ENCODE measurements at regions not wholly inside any gene's neighbourhood (a gene's known extent, or its start where the extent isn't known, plus 50 kb on each side); places are given as distances from the start of the nearest gene placed in this dataset.

DNA sequence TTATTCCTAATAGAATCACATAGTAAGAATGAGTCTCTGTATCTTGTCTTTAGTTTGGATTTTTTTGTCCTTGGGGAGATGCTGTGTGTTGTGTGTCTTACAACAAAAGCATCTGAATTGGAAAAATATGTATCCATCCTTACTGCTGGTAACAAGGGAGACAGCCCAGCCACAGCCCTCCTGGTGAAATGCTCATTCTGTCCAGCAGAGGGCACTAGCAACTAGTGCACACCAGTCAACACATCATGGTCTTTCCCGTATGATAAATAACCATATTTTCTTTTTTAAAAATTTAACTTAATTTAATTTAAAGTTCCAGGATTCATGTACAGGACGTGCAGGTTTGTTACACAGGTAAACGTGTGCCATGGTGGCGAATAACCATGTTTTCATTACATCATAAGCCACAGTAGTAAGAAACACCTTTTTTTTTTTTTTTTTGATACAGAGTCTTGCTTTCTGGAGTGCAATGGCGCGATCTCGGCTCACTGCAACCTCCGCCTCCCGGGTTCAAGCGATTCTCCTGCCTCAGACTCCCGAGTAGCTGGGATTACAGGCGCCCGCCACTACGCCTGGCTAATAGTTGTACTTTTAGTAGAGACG lies 245.1 kb downstream of the PTBP2 start:
- FAIRE-seq = no peak

DNA sequence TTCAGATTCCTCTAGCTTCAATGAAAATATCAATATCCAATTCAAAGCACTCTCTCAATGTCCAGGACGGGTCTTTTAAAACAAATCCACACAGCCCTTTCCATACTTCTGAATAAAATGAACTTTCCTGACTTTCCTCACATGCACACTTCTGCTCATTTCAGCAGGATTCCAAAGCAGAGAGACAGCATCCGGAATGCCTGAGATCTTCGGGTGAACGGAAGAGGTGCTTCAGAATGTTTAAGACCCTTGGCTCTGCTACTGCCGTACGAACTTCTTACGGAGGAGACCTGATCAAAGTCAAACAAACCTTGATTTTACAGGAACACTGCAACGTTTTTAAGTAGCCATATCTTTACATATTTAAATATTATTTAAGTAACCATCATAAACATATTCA lies 245.7 kb downstream of the PTBP2 start:
- FAIRE-seq = no peak

DNA sequence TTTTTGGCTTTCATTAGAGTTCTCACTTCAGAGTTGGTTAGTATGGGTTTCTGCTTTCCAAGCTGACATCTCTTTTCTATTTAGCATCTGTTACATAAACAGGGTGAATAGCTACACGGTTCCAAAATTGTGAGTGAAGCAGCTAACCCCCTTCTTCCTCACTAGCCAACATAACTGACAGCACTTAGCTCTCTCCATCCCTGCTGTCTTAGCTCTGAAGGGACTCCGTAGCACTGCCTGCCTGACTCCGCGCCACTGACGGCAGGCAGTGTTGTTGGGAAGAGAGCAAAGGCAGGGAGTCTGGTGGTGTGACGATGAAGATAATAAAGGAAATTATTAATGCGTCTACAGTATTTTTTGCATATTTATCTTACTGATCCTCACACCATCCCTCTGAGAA lies 247.0 kb downstream of the PTBP2 start:
- FAIRE-seq = no peak

DNA sequence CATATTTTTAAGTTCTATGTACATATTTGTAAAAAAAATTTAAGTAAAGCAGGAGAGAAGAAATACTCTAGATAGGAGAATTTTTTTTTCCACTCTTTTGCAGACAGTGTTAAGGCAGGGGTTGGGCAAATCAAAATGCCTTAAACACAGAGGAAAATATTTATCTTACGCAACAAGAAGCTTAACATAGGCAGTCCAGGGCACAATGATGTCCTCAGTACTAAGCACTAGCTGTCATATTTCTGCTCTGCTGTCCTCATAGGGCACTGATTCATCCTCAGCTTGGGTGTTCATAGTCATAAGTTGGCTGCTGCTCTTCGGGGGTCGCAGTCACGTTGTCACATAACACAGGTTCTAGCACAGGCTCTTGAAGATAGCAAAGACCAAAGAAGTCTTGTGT lies 247.4 kb downstream of the PTBP2 start:
- FAIRE-seq = no peak

DNA sequence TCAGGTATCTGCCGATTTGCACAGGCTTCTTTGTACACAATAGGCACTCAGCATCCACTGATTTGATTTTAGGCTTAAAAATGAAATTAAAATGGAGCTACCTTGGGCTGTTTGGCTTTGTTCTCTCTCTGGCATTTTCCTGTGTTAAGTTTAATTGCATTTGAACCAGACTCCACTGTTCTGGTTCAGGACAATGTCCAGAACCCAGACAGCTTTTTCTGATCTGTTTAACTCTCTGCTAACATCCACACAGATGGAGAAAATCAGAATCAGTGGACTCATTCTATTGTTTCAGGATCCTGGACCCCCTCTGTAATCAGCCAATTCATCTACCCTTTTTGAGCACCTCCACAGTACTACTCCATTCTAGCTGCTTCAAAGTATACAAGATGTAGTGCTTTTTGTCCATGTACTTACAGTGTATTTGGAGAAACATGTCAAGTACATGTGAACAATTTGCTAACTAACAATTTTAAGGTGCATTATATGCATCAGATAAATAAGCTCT lies 248.1 kb downstream of the PTBP2 start:
- FAIRE-seq = no peak

DNA sequence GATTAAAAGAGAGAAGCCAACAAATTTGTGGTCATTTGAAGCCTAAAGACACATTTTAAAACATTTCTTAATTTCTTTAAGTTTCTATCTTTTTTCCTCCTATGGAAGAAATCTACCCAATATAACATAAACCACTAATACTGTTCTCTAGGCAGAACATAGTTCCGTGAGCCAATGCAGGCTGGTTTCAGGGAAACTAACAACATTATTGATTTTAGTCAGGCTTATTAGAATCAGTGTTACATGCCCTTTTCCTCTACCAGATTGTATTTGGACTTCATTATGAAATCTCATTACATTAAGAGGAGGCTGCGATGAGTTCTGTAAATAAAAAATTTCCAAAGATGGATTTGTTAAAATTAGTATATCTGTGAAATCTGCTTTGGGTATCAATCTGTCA lies 249.9 kb downstream of the PTBP2 start:
- no peak for FAIRE-seq

DNA sequence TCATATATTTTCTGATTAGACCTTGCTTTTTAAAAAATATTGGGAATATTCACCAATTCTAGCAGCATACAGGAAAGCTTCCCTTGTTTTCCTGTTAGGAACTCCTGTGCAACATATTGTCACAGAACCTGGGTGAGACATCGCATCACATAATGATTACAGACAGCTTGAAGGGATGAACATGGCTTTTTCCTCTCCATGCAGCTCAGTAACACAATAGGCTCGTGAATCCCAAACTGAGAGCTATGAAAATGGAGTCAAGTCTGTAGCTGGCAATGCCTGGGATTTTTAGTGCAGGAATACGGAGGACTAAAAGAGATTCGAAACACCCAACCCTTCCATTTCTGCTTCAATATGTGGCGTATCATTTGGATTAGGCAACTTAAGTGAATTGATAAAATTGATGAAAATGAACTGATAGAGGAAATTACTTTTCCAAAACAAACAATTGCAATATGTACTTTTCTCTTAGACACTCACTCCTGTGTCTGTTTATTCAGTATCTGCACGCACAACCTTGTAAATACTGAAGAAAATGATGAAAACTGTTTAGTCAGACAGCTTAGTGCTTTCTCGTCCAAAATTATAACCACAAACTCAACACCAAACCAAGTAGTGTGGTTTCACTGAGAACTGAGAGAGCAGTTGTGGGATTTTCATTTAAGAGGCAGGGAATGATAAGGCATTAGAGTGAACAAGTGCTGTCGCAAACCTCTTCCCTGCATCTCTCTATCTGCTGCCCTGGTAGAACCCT lies 250.4 kb downstream of the PTBP2 start:
- FAIRE-seq = no peak

DNA sequence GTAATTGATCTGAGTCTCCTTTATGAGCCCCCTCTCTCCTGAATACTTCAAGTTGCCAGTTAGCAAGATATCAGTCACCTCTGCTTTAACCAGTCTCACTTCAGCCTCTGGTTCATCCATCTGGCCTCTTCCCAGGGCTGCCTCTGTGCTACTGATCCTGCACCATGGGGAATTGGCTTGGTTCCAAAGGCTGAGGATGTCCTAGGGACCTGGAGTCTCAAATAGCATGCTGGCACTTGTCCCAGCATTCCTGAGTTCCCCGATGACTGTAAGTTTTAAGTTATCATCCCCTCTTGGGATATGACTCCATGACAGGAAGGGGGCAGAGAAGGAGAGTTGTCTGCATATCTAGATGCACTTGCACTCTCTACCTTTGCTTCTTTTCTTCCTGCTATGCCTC lies 252.0 kb downstream of the PTBP2 start:
- no peak for FAIRE-seq

DNA sequence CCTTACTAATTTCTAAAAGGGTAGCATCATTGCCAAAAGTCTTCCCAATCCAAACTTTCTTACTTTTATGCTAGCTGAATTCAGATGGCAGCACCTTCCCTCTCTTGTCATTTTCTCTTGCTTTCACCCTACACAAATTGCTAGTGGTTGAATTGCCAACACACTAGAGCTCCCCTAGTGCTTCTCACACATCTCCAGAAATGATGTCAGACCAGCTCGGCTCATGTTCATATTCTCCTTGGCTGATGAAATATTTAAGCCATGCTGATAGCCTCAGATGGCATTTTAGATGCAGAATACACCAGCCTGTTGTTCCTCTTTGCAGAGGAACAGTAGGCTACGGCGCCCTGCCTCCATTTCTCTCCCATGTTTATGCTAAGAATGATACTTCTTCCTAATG lies 256.9 kb downstream of the PTBP2 start:
- FAIRE-seq = no peak

DNA sequence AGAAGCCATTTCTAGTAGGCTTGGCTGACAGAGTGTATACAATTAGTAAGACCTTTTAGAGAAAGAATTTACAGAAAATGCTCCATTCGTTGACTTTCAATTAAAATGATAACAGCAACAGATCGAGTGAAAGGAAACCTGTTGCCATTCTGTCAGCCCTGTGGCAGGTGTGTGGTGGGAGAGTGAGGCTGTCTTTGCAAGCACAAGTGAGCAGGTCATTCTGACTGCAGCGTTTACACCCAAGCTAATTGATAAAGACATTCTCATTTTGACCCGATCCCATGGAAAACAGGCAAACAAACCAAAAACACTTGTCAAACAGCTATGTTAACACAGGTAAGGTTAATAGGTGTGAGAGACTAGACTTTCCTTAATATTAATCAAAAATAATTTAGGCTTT lies 257.3 kb downstream of the PTBP2 start:
- no peak for FAIRE-seq

DNA sequence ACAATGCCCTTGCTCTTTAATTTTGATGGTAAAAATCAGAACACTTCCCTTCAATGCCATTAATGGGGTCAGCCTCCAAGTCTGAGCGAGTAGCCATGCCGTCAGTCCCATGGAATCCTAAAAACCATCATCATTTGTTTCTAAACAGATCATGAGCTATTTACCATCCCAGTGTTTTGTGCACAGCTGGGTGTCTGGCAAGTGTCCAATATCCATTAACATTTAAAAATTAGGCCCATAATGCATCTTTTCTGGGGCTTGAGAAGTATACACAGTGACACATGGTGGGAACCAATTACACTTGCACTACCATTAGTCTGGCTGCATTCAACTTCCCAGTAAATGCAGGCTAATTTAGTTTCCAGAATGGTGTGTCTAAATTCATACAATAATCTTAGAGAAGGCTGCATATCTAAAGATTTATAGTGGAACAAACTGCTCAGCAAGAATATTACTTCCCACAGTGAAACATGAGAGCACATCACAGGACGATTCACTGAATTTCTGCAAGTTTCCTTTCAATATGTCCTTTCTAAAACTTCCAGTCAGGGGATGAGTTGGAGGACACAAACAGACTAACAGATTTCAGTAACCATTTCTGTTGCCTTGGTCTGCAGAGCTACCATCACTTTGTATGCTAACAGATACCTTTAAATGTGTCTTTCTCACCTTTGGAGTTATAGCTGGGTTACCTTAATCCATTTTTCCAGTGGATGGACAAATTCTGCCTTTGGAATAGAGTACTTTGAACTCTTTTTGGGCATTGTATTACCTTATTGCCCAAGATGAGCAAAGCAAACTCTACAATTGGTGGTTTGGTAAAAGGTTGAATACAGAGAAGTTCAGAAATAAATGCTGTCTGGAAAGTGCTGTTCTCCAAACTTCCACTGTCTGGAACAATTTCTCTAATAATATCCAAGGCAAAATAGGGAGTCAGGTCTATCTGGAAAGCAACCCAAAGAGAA lies 258.0 kb downstream of the PTBP2 start:
- no peak for FAIRE-seq

DNA sequence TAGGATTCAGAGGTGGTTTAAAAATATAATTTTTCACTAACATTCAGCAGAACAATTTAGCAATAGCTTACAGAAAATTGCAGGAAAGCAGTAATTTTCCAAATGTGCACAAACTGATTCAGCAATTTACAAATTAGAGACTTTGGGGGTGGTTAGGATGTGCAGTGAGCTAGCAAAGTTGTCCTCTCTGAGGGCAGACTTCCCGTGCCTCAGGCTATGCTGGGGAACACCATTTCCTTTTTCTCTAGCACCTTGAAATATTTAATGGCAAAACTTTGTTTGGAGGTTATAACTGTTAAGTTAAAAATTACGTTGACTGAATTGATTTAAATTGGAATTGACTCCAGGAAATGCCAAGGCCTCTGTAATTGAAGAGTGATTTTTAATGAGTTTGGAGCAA lies 258.9 kb downstream of the PTBP2 start:
- no peak for FAIRE-seq

DNA sequence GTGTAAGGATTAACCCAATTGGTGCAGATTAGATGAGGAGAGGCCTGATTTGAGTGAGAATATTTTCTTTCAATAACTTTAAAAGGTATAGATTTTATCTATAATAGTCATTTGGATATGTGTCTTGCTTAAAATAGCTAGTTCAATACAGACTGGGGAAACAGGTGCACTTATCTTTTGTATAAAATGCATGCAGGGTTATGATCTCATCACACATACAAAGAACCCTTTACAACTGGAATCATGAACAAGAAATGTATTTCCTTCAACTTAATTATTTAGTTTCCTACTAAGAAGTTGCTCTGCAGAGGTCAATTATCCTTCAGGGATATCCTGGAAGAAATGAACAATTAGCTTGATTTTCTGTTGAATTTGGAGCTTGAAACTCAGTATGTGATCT lies 259.6 kb downstream of the PTBP2 start:
- FAIRE-seq = no peak

DNA sequence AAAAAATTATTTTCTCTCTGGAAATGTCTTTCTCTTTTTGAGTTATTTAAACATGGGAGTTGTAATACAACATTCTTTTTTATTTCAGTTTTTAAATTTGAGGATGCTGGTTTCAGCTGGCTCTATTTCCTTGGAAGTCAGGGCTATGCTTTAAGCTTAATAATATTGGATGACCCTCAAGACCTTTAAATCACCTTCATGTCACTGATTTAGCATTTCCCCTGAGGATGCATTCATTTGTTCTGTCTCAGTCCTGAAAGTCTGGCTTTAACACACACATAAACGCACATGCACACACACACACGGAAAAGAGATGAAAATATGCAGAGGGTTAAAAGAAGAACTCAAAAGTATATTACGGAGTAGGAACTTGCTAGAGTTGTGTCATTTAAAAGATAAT lies 260.5 kb downstream of the PTBP2 start:
- no peak for FAIRE-seq

DNA sequence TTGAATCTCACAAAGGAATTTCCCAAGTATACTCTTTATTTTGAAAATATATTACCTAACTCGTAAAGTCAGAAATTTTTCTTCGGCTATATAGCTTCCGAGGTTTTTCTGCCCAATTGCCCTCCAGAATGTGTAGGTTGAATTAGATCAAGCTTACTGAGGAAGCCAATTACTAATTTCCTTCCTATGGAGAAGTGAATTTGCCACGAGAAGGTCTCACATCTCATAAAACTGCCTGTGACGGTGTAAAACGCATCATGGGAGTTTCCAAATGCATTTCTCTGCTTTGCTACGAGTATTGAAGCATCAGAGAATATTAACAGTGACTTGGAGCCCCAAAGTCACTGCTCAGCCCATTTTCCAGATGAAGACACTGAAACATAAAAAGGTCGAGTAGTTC lies 262.3 kb downstream of the PTBP2 start:
- no peak for FAIRE-seq

DNA sequence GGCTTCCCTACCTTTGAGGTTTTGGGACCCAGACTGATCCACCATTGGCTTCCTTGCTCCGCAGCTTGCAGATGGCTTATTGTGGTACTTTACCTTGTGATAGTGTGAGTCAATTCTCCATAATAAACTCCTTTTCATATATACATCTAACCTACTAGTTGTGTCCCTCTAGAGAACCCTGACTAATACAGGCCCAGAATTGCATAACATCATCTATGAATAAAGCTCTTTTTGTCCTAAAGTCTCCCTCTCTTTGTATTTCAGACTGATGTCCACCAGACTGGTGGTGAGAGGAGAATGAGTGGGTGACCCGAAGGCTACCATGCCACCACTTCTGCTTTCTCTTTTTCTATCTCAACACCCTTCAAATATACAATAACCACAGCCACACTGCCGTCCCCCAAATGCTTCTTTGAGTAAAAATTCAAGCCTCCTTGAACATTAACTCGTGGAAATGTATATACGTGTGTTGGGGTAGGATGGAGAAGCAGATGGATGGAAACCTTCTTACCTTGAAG lies 265.7 kb downstream of the PTBP2 start:
- FAIRE-seq = no peak

DNA sequence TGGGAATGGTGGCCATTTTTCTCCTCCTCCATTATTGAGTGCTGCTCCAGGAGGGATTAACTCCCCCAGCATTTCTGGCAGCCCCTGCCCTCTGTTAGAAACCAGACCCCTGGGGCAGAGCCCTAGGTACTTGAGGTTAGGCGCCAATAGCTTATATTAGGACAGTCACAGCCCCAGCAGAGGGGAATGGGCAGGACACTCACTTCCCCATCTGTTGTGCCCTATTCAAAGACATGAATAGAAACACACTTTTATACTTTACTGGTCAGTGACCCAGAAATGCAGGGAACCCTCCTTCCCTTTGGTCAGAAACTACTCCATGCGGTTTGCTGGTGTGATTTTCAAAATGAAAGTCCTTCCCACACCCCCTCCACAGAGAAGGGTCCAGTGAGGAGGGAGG lies 267.7 kb downstream of the PTBP2 start:
- no peak for FAIRE-seq

DNA sequence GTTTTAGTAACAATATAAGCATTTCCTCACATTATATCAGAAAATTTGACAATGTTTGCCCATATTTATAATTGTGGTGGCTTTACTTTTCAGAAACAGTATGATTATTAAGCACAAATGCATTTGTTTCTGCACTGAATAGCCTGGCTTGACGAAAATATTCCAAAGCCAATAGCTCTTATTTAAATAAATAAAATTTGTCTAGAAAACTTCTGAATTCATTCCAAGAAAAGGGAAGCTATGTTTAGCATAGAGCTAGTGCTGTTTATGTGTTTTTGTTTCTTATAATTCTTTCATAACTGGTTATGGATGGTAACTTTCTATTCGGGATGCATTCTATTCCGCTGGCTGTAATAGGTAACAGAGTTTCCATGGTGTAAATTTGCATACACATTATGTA lies 268.6 kb downstream of the PTBP2 start:
- FAIRE-seq = no peak

DNA sequence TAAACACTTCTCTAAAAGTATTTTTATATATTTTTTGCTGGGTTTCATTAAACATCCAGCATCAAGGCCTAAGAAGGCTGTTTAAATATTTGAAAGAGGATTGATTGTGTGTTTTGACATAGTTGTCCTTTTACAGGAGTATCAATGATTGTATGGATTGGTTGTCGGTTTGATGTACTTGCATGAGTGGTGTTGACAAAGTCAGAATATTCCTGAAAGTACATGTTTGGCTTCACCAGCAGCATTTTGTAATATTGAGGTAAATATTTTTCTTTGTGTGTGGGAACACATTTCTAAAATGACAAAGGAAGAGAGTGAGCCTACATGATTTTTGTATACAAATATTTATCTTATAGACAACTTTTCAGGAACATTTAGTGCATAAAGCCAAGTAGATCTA lies 269.7 kb downstream of the PTBP2 start:
- FAIRE-seq = no peak

DNA sequence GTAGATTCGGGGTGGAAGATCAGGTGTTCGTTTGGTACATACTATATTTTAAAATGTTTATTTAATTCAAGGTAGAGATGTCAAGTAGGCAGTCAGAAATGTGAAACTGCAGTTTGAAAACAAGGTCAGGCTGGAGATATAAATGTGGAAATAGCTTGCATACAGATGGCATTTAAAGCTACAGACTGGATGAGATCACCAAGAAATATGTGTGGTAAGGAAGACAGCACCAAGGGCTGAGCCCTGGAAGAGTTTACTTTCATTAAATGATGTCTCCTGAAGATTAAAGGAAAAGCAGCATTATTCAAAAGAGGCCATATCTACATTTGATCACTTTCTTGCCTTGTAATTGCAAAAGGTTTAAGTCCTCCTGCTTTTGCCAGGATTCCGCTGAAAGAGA lies 271.3 kb downstream of the PTBP2 start:
- FAIRE-seq = no peak

DNA sequence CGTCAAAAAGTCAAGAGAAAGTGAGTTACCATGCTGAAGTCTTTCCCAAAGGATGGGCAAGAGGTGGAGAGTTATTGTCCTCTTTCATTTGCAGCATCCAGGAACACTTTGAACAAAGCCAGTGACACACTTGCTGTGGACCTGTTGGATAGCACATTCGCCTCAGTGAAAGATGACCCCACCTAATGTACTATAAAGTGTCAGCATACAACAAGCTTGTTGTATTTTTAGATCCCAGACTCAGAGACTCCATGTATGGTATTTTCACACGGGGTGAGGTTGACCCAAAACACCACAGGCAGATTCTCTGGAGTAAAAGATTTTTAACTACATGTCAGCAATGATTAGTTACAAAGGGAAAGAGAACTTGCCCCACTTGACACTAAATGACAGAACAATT lies 273.8 kb downstream of the PTBP2 start:
- no peak for FAIRE-seq

DNA sequence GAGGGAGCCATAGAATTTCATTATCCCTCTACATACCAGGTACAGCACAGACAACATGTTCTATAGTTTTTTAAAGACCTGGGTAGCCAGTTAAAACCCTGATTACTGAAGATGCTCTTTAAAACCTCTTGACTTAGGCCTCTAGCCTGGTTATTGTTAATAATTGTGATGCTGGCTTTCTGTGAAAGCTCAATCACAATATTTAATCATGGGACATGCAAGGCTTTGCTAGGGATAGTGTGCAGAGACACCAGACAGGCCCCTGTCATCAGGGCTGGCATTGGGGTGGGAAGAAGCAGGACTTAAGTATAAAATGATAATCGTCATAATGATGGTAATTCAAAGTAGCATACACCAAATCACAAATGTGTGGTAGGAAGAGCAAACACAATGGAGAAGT lies 274.4 kb downstream of the PTBP2 start:
- FAIRE-seq = no peak

DNA sequence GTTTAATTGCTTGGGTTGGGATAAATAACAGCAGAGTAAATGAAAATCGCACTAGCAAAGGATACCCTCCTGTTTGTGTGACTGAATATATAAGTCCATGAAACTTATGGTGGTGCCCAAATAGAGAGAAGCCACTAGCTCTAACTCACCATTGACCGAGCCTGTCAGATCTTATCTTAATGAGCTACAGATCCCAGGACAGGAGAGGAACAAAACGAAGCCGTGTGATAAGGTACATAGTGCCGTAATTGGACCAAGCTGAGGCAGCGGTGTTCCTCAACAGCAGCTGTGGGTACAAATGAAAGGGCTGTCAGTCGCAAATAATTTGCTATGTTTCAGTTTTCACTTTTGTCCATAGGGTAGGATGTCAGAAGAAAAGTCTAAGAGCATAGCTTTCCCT lies 276.1 kb downstream of the PTBP2 start:
- no peak for FAIRE-seq

All from colon (tissue), 2 donors.